ENCODE measurements at regions not wholly inside any gene's neighbourhood (a gene's known extent, or its start where the extent isn't known, plus 50 kb on each side); places are given as distances from the start of the nearest gene placed in this dataset.

DNA sequence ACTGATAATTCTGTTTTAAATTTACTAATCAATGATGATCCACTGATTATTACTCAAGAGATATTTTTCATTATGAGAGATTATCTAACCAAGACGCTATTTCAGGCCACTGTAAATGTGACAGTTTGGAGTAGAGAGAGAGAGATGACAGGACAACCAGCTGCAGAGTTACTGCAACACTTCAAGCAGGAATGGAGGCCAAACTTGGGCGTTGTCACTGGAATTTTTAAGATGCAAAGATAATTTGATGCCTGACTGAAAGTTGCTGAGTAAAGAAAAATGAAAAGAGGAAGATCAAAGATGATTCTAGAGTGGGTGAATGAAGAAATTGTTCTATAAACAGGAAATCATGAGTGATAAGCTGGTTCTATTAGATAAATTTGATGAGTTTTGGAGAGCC is 1302.1 kb upstream of the TMEFF2 start:
- TF ChIP-seq, protein P1, sequence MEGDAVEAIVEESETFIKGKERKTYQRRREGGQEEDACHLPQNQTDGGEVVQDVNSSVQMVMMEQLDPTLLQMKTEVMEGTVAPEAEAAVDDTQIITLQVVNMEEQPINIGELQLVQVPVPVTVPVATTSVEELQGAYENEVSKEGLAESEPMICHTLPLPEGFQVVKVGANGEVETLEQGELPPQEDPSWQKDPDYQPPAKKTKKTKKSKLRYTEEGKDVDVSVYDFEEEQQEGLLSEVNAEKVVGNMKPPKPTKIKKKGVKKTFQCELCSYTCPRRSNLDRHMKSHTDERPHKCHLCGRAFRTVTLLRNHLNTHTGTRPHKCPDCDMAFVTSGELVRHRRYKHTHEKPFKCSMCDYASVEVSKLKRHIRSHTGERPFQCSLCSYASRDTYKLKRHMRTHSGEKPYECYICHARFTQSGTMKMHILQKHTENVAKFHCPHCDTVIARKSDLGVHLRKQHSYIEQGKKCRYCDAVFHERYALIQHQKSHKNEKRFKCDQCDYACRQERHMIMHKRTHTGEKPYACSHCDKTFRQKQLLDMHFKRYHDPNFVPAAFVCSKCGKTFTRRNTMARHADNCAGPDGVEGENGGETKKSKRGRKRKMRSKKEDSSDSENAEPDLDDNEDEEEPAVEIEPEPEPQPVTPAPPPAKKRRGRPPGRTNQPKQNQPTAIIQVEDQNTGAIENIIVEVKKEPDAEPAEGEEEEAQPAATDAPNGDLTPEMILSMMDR (conservative IDR thresholded peaks at IDR 0.05; ENCODE audit: low read length): no peak
- no peak for TF ChIP-seq EZH2phosphoT487 (IDR thresholded peaks at IDR 0.05; ENCODE audit: borderline replicate concordance, low read depth, low read length)
